GM12878 (cell line): ENCODE measurements at regions not wholly inside any gene's neighbourhood (a gene's known extent, or its start where the extent isn't known, plus 50 kb on each side); places are given as distances from the start of the nearest gene placed in this dataset.

Experiments used
- CREB1 ChIP-seq: IDR thresholded peaks from 2 replicates; pipeline ENCODE4 v1.6.1; 2012; ENCODE audit warnings: low read depth, mild to moderate bottlenecking, inconsistent platforms
- HCFC1 ChIP-seq: fragments of 150-350 bp; IDR thresholded peaks from 2 replicates; pipeline ENCODE4 v1.6.1; 2014; ENCODE audit warnings: low read length
- MYB ChIP-seq: fragments of 150-350 bp; IDR thresholded peaks from 2 replicates; pipeline ENCODE4 v1.6.1; 2014; ENCODE audit warnings: mild to moderate bottlenecking, low read depth, low read length, borderline replicate concordance
- MYC ChIP-seq: IDR thresholded peaks from 2 replicates; pipeline ENCODE4 v1.6.1; 2011; ENCODE audit warnings: mild to moderate bottlenecking, low read length, moderate library complexity, inconsistent platforms; ENCODE audit not compliant: insufficient read depth, insufficient replicate concordance, insufficient read length, severe bottlenecking
- PML ChIP-seq: IDR thresholded peaks from 2 replicates; pipeline ENCODE4 v1.6.1; 2012; ENCODE audit warnings: low read length, inconsistent platforms
- SMC3 ChIP-seq: IDR thresholded peaks from 2 replicates; pipeline ENCODE4 v1.6.1; 2011; ENCODE audit warnings: low read length, improper control_type of control experiment, borderline replicate concordance
- SPI1 ChIP-seq: IDR thresholded peaks from 2 replicates; pipeline ENCODE4 v1.6.1; 2011; ENCODE audit warnings: low read depth, mild to moderate bottlenecking, low read length, moderate library complexity, borderline replicate concordance; ENCODE audit not compliant: insufficient read depth
- STAT1 ChIP-seq: fragments of 450-650 bp; conservative IDR thresholded peaks from 2 replicates; pipeline ENCODE4 v1.6.1; 2014; ENCODE audit warnings: antibody characterized with exemption, mild to moderate bottlenecking
- YY1 ChIP-seq: IDR thresholded peaks from 2 replicates; pipeline ENCODE4 v1.6.1; 2011; ENCODE audit warnings: low read depth, mild to moderate bottlenecking, low read length
- ZNF592 ChIP-seq: fragments of 450-650 bp; IDR thresholded peaks from 2 replicates; pipeline ENCODE4 v1.6.1; 2017; ENCODE audit warnings: mild to moderate bottlenecking, moderate library complexity
- TF ChIP-seq, protein P1 (sequence below), 3 experiments: IDR thresholded peaks in 2 of 3; conservative IDR thresholded peaks in 1 of 3; 2 replicates each; pipeline ENCODE4 v1.5.1; 2011; ENCODE audit warnings: low read depth in 3 of 3, low read length in 3 of 3, mild to moderate bottlenecking in 3 of 3, control low read depth in 2 of 3, moderate library complexity in 2 of 3, inconsistent platforms in 1 of 3, mixed read lengths in 1 of 3; ENCODE audit not compliant: control insufficient read depth in 2 of 3, insufficient read depth in 1 of 3; ENCODE audit errors: extremely low read depth in 1 of 3
- TF ChIP-seq, protein P2 (sequence below): IDR thresholded peaks from 2 replicates; pipeline ENCODE4 v1.6.1; 2011; ENCODE audit warnings: mild to moderate bottlenecking, low read depth, low read length, moderate library complexity; ENCODE audit not compliant: insufficient replicate concordance

DNA sequence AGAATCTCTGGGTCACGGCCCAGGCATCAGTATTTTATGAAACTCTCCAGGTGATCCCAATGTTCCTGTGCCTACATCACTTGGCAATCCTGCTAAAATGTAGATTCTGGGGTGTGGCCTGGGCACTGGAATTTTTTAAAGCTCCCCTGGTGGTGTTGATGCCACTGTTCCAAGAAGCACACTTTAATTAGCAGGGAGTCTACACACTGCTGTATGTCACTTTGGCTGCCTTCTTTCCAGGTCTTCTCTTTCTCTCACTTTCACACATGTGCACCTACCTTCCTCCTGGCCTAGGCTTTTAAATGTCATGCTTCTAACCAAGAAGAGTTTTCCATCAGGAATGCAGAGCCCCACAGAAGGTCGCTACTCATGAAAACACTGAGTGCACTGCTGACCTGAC is 136.0 kb upstream of the ALDH1B1 start:
- TF ChIP-seq, protein P1, sequence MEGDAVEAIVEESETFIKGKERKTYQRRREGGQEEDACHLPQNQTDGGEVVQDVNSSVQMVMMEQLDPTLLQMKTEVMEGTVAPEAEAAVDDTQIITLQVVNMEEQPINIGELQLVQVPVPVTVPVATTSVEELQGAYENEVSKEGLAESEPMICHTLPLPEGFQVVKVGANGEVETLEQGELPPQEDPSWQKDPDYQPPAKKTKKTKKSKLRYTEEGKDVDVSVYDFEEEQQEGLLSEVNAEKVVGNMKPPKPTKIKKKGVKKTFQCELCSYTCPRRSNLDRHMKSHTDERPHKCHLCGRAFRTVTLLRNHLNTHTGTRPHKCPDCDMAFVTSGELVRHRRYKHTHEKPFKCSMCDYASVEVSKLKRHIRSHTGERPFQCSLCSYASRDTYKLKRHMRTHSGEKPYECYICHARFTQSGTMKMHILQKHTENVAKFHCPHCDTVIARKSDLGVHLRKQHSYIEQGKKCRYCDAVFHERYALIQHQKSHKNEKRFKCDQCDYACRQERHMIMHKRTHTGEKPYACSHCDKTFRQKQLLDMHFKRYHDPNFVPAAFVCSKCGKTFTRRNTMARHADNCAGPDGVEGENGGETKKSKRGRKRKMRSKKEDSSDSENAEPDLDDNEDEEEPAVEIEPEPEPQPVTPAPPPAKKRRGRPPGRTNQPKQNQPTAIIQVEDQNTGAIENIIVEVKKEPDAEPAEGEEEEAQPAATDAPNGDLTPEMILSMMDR (IDR thresholded peaks at IDR 0.05 in 2 of 3, conservative IDR thresholded peaks at IDR 0.05 in 1 of 3; ENCODE audit: control insufficient read depth in 2 of 3, extremely low read depth in 1 of 3, insufficient read depth in 1 of 3, low read depth in 3 of 3, low read length in 3 of 3), result no peak
- TF ChIP-seq SMC3, result no peak
- TF ChIP-seq SPI1, result no peak
- no peak for TF ChIP-seq PML
- TF ChIP-seq, protein P2, sequence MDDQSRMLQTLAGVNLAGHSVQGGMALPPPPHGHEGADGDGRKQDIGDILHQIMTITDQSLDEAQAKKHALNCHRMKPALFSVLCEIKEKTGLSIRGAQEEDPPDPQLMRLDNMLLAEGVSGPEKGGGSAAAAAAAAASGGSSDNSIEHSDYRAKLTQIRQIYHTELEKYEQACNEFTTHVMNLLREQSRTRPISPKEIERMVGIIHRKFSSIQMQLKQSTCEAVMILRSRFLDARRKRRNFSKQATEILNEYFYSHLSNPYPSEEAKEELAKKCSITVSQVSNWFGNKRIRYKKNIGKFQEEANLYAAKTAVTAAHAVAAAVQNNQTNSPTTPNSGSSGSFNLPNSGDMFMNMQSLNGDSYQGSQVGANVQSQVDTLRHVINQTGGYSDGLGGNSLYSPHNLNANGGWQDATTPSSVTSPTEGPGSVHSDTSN, result no peak
- no peak for TF ChIP-seq STAT1
- TF ChIP-seq YY1, result no peak
- no peak for TF ChIP-seq CREB1
- no peak for TF ChIP-seq HCFC1
- TF ChIP-seq MYB, result no peak
- TF ChIP-seq ZNF592, result no peak
- TF ChIP-seq MYC, result no peak
